Common myeloid progenitor, CD34-positive (primary cell): ENCODE measurements at regions not wholly inside any gene's neighbourhood (a gene's known extent, or its start where the extent isn't known, plus 50 kb on each side); places are given as distances from the start of the nearest gene placed in this dataset.
A peak's percentile ranks its signal among the peaks of the same experiment; 100 is the strongest.

ENCODE experiments used
- CTCF ChIA-PET: fragments of 350-600 bp; sonication (Branson Sonifier 250); formaldehyde crosslinking; loops from one replicate; lab custom pipeline; 2021; ENCODE audit warnings: antibody characterized with exemption; lab: Charles Lee
- POLR2A ChIA-PET: fragments of 350-600 bp; sonication (Branson Sonifier 250); formaldehyde crosslinking; loops from one replicate; lab custom pipeline; 2021; ENCODE audit warnings: antibody characterized with exemption; lab: Charles Lee
- DNase-seq, 3 donors: peaks; one replicate each; pipeline versions ENCODE4 v3.0.0 to v3.0.0-alpha.2; 2013
- H3K27ac ChIP-seq, 2 experiments: 1 replicate in 1 of 2; 2 replicates in 1 of 2; pipeline ENCODE4 v1.7.0; 2013; ENCODE audit warnings: inconsistent platforms in 2 of 2, low read length in 2 of 2, mild to moderate bottlenecking in 2 of 2, low read depth in 1 of 2, moderate library complexity in 1 of 2; ENCODE audit not compliant: severe bottlenecking in 2 of 2, insufficient read depth in 1 of 2, poor library complexity in 1 of 2
- H3K27me3 ChIP-seq, 5 experiments: replicated peaks in 2 of 5; 1 replicate in 3 of 5; 2 replicates in 2 of 5; pipeline versions ENCODE4 v1.6.1 to v1.7.0; 2013; ENCODE audit warnings: low read length in 4 of 5, mild to moderate bottlenecking in 2 of 5, moderate library complexity in 2 of 5, inconsistent platforms in 1 of 5; ENCODE audit not compliant: insufficient read depth in 5 of 5, control insufficient read depth in 4 of 5
- H3K36me3 ChIP-seq, 4 experiments: 1 replicate in 2 of 4; 2 replicates in 2 of 4; pipeline versions ENCODE4 v1.6.1 to v1.7.0; 2013; ENCODE audit warnings: low read length in 3 of 4, control low read depth in 1 of 4, mild to moderate bottlenecking in 1 of 4; ENCODE audit not compliant: control insufficient read depth in 4 of 4, insufficient read depth in 4 of 4
- H3K4me1 ChIP-seq, 4 experiments: 1 replicate in 3 of 4; 2 replicates in 1 of 4; pipeline versions ENCODE4 v1.6.1 to v1.7.1; 2013; ENCODE audit warnings: low read length in 3 of 4, mild to moderate bottlenecking in 3 of 4, control low read depth in 1 of 4, inconsistent platforms in 1 of 4, moderate library complexity in 1 of 4; ENCODE audit not compliant: control insufficient read depth in 4 of 4, insufficient read depth in 4 of 4; ENCODE audit errors: control extremely low read depth in 1 of 4
- H3K4me3 ChIP-seq, 7 experiments: 1 replicate in 4 of 7; 2 replicates in 3 of 7; pipeline versions ENCODE4 v1.5.1 to v1.7.0; 2013; ENCODE audit warnings: mild to moderate bottlenecking in 7 of 7, low read length in 6 of 7, moderate library complexity in 6 of 7, inconsistent platforms in 2 of 7, low read depth in 2 of 7, control low read depth in 1 of 7; ENCODE audit not compliant: insufficient read depth in 4 of 7, control insufficient read depth in 1 of 7; ENCODE audit errors: extremely low read depth in 1 of 7
- H3K9me3 ChIP-seq, 5 experiments: 1 replicate in 4 of 5; 2 replicates in 1 of 5; pipeline versions ENCODE4 v1.6.1 to v1.7.1; 2013; ENCODE audit warnings: low read length in 4 of 5, mild to moderate bottlenecking in 2 of 5, inconsistent platforms in 1 of 5, low read depth in 1 of 5, moderate library complexity in 1 of 5; ENCODE audit not compliant: control insufficient read depth in 4 of 5, insufficient read depth in 2 of 5; ENCODE audit errors: control extremely low read depth in 1 of 5
- WGBS: methylation state at CpG from one replicate; pipeline ENCODE4 v1.1.5; 2013; ENCODE audit not compliant: insufficient coverage; 5-methylcytosine and 5-hydroxymethylcytosine counted together

DNA sequence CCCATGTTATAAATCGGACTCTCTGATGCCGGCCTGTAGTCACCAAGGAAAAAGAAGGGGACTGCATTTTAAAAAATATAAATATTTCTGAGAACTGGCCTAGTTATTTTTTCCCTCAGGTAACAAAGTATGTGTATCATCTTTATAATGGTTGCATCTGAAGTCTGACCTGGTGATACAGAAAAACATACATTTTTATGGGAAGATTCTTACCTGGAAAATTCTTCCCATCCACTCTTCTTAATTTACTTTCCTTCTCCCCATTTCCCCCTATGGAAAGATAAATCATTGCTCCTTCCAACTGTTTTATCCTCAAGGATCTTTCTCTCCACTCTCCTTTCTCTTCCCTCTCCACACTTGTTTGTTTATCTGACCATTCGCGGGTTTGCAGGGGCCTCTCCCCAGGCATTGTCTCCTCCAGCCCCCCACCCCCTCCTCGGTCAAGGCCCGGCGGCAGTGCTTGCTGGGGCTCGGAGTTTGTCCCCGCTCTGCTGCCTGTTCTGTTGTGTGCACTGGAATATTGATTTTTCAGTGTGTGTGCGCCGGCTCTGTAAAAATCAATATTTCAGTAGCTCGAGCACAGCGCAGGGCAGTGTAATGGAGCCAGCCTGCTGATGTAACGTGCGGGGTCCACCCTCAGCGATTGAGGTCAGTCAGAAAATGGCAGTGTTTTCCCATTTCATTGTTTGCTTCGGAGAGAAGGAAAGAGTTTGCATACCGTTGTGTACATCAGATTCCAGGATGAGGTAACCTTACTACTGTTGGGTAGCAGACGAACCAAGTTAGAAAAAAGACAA lies 199.5 kb upstream of the NFE2L3 start:
- ChIA-PET CTCF (no interaction called here), POLR2A (no interaction called here)
- no peak for DNase-seq
- H3K9me3 ChIP-seq = no peaks in the 10 kb centered on the region
- WGBS = 93% methylated on average over 10 of the region's 19 CpGs
- no peak overlapping the region for H3K4me3 ChIP-seq
- peaks cover 4 to 25% (median 21%) of the 10 kb centered on the region in 4 experiments for H3K4me1 ChIP-seq
- H3K27ac ChIP-seq = no peak overlapping the region
- H3K27me3 ChIP-seq = peaks cover 0 to 45% (median 20%) of the 10 kb centered on the region in 5 experiments
- no peaks in the 10 kb centered on the region for H3K36me3 ChIP-seq

DNA sequence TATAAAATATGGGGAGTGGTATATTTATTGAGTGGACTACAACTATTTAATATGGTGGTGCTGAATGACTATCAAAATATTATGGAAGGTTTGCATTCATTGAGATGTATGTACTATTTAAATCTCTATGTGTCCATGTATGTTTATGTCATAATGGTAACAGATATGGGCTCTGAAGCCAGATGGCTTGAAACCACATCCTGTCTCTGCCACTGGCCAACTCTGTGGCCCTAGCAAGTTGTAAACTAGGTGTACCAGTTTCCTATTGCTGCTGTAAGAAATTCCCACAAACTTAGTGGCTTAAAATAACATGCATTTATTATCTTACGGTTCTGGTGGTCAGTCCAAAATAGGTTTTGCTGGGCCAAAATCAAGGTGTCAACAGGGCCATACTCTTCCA lies 198.1 kb upstream of the NFE2L3 start:
- DNase-seq = peak in 2 of 3 donors; percentile 13 to 27
- H3K4me3 ChIP-seq = no peak overlapping the region
- H3K4me1 ChIP-seq = peaks cover 4 to 25% (median 21%) of the 10 kb centered on the region in 4 experiments
- ChIA-PET POLR2A (no interaction called here), CTCF (no interaction called here)
- no peaks in the 10 kb centered on the region for H3K9me3 ChIP-seq
- H3K36me3 ChIP-seq = no peaks in the 10 kb centered on the region
- H3K27ac ChIP-seq = no peak overlapping the region
- WGBS = 83% methylated on average over 1 of the region's 1 CpG
- H3K27me3 ChIP-seq = peaks cover 0 to 31% (median 11%) of the 10 kb centered on the region in 5 experiments

DNA sequence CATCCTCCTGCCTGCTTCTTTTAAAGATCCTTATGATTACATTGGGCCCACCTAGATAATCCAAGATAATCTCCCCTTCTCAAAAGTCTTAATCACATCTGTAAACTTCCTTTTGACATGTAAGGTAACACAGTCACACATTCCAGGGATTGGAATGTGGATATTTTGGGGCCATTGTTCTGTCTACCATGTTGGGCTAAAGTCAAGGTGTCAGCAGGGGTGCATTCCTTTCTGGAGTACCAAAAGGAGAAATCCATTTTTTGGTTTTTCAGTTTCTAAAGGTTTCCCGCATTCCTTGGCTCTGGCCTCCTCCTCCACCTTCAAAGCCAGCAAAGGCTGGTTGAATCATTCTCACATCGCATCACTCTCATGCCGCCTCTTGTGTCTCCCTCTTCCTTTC lies 197.6 kb upstream of the NFE2L3 start:
- H3K27me3 ChIP-seq = peaks cover 0 to 26% (median 8%) of the 10 kb centered on the region in 5 experiments
- H3K36me3 ChIP-seq = no peaks in the 10 kb centered on the region
- ChIA-PET POLR2A (no interaction called here), CTCF (no interaction called here)
- DNase-seq = no peak
- 98% methylated on average over 3 of the region's 3 CpGs for WGBS
- no peak overlapping the region for H3K4me3 ChIP-seq
- no peaks in the 10 kb centered on the region for H3K9me3 ChIP-seq
- H3K4me1 ChIP-seq = peaks cover 4 to 24% (median 20%) of the 10 kb centered on the region in 4 experiments
- H3K27ac ChIP-seq = no peak overlapping the region

DNA sequence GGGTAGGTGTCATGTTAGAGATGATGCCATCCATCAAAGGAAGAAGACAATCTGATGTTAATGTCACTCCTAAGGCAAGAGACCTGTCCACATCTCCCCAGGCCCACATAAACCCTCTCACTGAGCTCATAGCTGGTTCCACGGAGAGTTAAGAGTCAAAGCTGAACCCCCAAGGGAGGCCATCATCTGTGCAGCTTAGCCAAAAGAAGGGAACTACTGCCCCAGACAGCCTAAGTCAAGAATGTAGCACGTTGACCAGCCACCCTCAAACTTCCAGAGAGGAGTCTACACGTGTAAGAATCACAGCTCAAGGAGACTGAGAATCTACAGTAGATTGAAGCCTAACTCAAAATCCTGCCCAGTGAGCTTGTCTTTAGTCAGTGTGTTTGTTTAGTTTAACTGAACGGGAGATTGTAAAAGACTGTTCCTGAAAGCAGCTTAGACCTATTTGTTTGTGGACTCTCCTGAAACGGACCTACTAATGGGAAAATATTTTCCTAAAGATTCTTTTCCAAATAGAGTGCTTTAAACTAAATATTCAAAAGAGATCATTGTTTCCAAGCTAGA lies 192.7 kb upstream of the NFE2L3 start:
- ChIA-PET POLR2A (no interaction called here), CTCF (no interaction called here)
- Histone ChIP-seq H3K27ac (no peak overlapping the region), H3K9me3 (no peaks in the 10 kb centered on the region), H3K4me3 (no peak overlapping the region), H3K36me3 (no peaks in the 10 kb centered on the region), H3K27me3 (peaks cover 0 to 19% (median 6%) of the 10 kb centered on the region in 5 experiments), H3K4me1 (no peaks in the 10 kb centered on the region)
- no peak for DNase-seq
- 65% methylated on average over 3 of the region's 5 CpGs for WGBS

GRCh38 chr7:25963733-25964132 lies 188.3 kb upstream of the NFE2L3 start:
- POLR2A ChIA-PET = no interaction called here
- Histone ChIP-seq H3K27ac (no peak overlapping the region), H3K9me3 (peaks cover 0 to 2% (median 0%) of the 10 kb centered on the region in 5 experiments), H3K36me3 (no peaks in the 10 kb centered on the region), H3K4me1 (no peaks in the 10 kb centered on the region), H3K4me3 (no peak overlapping the region), H3K27me3 (peaks cover 5 to 48% (median 14%) of the 10 kb centered on the region in 5 experiments)
- DNase-seq = no peak
- WGBS = no CpG with 5 or more reads among the region's 3 CpGs
- CTCF ChIA-PET = no interaction called here

DNA sequence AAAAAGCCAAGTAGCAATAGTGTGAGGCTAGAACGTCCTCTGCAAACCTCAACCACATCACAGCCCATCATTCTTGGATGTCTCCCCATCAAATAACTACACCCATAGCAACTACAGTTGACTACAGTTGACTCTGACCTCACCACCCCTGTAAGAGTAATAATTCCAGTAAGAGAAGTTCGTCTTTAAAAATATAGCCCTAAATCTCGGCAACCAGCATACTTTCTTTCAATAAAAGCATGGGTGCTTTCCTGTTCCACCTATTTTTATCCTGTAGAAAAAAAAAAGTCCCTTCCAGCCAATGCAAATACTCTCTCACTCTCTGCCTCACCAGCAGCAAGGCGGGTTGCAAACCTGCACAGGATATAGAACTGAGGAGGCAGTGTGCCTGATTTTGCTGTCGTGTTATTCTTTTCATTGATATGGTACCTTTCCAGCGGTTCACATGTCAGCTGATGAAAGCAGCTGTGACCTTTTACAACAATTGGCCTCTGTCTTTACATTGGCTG lies 187.5 kb upstream of the NFE2L3 start:
- H3K36me3 ChIP-seq = no peaks in the 10 kb centered on the region
- DNase-seq = no peak
- H3K4me3 ChIP-seq = no peak overlapping the region
- POLR2A ChIA-PET = no interaction called here
- peaks cover 5 to 48% (median 14%) of the 10 kb centered on the region in 5 experiments for H3K27me3 ChIP-seq
- no peak overlapping the region for H3K27ac ChIP-seq
- peaks cover 0 to 3% (median 0%) of the 10 kb centered on the region in 5 experiments for H3K9me3 ChIP-seq
- WGBS = 81% methylated on average over 6 of the region's 6 CpGs
- CTCF ChIA-PET = interaction anchor here (1.2 kb wide), 1 partner anchor 38 kb away, joined by 3 read pairs; no protein-coding TSS in a partner anchor
- H3K4me1 ChIP-seq = no peaks in the 10 kb centered on the region
